Stomach (tissue), 8 donors: ENCODE measurements at regions not wholly inside any gene's neighbourhood (a gene's known extent, or its start where the extent isn't known, plus 50 kb on each side); places are given as distances from the start of the nearest gene placed in this dataset.

Source experiments
- DNase-seq, 2 donors: peaks; one replicate each; pipeline versions ENCODE4 v3.0.0 to v3.0.0-alpha.2; 2013 to 2019
- H3K27ac ChIP-seq, 5 donors: fragments of 200-600 bp in 4 of 5; sonication (generic) in 4 of 5; one replicate each; pipeline ENCODE4 v1.5.1; 2013 to 2019; ENCODE audit warnings: mild to moderate bottlenecking in 1 of 5, moderate library complexity in 1 of 5
- H3K27me3 ChIP-seq, 3 donors: fragments of 200-600 bp; sonication (generic); one replicate each; pipeline ENCODE4 v1.5.1; 2017 to 2019; ENCODE audit warnings: mixed run types in 1 of 3
- H3K36me3 ChIP-seq, 4 donors: fragments of 200-600 bp; sonication (generic); 1 replicate in 3 of 4; 2 replicates in 1 of 4; pipeline ENCODE4 v1.5.1; 2016 to 2019
- H3K4me1 ChIP-seq, 4 donors: fragments of 200-600 bp; sonication (generic); one replicate each; pipeline ENCODE4 v1.5.1; 2016 to 2019
- H3K4me3 ChIP-seq, 4 donors: fragments of 200-600 bp; sonication (generic) in 3 of 4; one replicate each; pipeline ENCODE4 v1.5.1; 2016 to 2019; ENCODE audit warnings: mild to moderate bottlenecking in 1 of 4
- H3K9me3 ChIP-seq, 4 donors: fragments of 200-600 bp; sonication (generic); one replicate each; pipeline ENCODE4 v1.5.1; 2016 to 2019
- EP300 ChIP-seq: sonication (generic); formaldehyde crosslinking; IDR thresholded peaks from one replicate; pipeline ENCODE4 v1.6.1; 2017; ENCODE audit warnings: antibody characterized with exemption
- POLR2A ChIP-seq, 4 donors: fragments of 450-650 bp; IDR thresholded peaks; one replicate each; pipeline ENCODE4 v1.6.1; 2016; ENCODE audit warnings: antibody characterized with exemption in 4 of 4, control low read depth in 2 of 4, mild to moderate bottlenecking in 1 of 4, moderate library complexity in 1 of 4
- POLR2AphosphoS5 ChIP-seq, 3 donors: sonication (generic); formaldehyde crosslinking; IDR thresholded peaks; one replicate each; pipeline ENCODE4 v1.6.1; 2016; ENCODE audit warnings: antibody characterized with exemption in 3 of 3
- WGBS, 5 donors: extraction: QIAGEN DNeasy Blood & Tissue Kit in 3 of 5; methylation state at CpG; one replicate each; pipeline versions ENCODE4 v1.1.5 to v1.1.7; 2013 to 2018; 5-methylcytosine and 5-hydroxymethylcytosine counted together
- intact Hi-C: fragments of 100-400 bp; cut with DNase I; formaldehyde crosslinking; loops from one replicate; pipeline ENCODE4 v1.15.1; 2023; ENCODE audit warnings: low total_unique reads
- TF ChIP-seq, protein P1 (sequence below), 7 experiments: fragments of 450-650 bp in 4 of 7; fragments of 200-600 bp in 3 of 7; sonication (generic) in 3 of 7; IDR thresholded peaks; one replicate each; pipeline ENCODE4 v1.5.1; 2016 to 2019; ENCODE audit warnings: antibody characterized with exemption in 7 of 7, control low read depth in 2 of 7, mild to moderate bottlenecking in 1 of 7
- donor health status: healthy with polysubstance abuse.
- donor health status: Bipolar disorder and iron deficiency.
- donor health status: healthy.

DNA sequence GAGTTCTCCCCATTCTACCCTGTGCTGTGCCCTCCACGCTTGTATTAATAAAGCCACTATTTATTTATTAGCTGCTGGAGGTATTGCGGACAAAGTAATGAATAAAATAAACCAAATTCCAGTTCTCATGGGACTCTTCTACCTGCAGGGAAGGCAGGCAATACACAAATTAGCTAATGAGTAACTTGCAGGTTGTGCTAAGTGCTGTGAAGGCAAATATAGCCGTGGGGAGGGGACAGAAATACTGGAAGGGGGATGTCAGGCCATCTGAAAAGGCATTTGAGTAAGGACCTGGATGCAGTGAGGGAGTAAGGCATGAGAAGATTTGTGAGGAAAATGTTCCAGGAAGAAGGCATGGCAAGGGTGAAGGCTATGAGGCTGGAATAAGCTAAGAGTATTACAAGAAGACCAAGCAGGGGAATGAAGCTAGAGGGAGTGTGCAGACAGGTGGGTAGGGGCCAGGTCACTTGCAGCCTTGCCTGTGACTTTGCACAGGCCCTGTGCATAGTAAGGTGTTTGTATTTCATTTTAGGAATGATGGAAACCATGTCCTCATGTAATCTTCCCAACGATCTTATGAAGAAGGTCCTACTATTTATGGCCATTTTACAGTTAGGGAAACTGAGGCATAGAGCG, 167.5 kb downstream of the PTPN11 start:
- DNase-seq, result no peak
- no peak overlapping the region for H3K27ac ChIP-seq
- no peaks in the 10 kb centered on the region for H3K4me1 ChIP-seq
- TF ChIP-seq, protein P1, sequence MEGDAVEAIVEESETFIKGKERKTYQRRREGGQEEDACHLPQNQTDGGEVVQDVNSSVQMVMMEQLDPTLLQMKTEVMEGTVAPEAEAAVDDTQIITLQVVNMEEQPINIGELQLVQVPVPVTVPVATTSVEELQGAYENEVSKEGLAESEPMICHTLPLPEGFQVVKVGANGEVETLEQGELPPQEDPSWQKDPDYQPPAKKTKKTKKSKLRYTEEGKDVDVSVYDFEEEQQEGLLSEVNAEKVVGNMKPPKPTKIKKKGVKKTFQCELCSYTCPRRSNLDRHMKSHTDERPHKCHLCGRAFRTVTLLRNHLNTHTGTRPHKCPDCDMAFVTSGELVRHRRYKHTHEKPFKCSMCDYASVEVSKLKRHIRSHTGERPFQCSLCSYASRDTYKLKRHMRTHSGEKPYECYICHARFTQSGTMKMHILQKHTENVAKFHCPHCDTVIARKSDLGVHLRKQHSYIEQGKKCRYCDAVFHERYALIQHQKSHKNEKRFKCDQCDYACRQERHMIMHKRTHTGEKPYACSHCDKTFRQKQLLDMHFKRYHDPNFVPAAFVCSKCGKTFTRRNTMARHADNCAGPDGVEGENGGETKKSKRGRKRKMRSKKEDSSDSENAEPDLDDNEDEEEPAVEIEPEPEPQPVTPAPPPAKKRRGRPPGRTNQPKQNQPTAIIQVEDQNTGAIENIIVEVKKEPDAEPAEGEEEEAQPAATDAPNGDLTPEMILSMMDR (IDR thresholded peaks at IDR 0.05), result no peak
- TF ChIP-seq POLR2A (IDR thresholded peaks at IDR 0.05) (no peak), EP300 (no peak), POLR2AphosphoS5 (IDR thresholded peaks at IDR 0.05) (no peak)
- peaks cover 0 to 17% (median 3%) of the 10 kb centered on the region in 3 donors for H3K27me3 ChIP-seq
- intact Hi-C loops, result no loop called here
- H3K4me3 ChIP-seq, result no peak overlapping the region
- peaks cover 0 to 4% (median 2%) of the 10 kb centered on the region in 4 donors for H3K9me3 ChIP-seq
- H3K36me3 ChIP-seq, result no peaks in the 10 kb centered on the region
- 54 to 69% (median 59%) methylated on average over 5 of the region's 5 CpGs for WGBS, 5 donors

DNA sequence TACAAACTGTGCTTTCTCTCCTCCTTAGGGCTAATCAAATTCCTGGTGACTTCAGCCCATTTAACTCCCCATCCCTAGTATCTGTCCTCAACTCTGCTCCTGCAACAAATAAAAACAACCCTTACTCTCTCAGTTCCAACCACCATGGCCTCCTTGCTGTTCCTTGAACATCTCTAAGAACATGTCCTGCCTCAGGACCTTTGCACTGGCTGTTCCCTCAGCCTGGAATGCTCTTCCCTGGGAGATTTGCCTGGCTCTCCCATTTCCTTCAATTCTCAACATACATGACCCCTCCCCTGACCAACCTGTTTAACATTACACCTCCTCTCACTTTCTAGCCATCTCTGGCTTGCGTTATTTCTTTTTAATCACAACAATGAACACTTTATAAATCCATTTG, 170.5 kb downstream of the PTPN11 start:
- no peaks in the 10 kb centered on the region for H3K36me3 ChIP-seq
- no peak overlapping the region for H3K4me3 ChIP-seq
- WGBS, 5 donors, result 89 to 97% (median 93%) methylated on average over 1 of the region's 1 CpG
- H3K27me3 ChIP-seq, result peaks cover 0 to 8% (median 3%) of the 10 kb centered on the region in 3 donors
- no peaks in the 10 kb centered on the region for H3K4me1 ChIP-seq
- peaks cover 0 to 17% (median 3%) of the 10 kb centered on the region in 4 donors for H3K9me3 ChIP-seq
- H3K27ac ChIP-seq, result no peak overlapping the region
- no peak for DNase-seq
- intact Hi-C loops, result no loop called here
- TF ChIP-seq, protein P1 (IDR thresholded peaks at IDR 0.05), result no peak
- TF ChIP-seq POLR2A (IDR thresholded peaks at IDR 0.05) (no peak), POLR2AphosphoS5 (IDR thresholded peaks at IDR 0.05) (no peak), EP300 (no peak)

GRCh38 chr12:112590281-112590680, 171.5 kb downstream of the PTPN11 start:
- intact Hi-C loops, result no loop called here
- no peaks in the 10 kb centered on the region for H3K36me3 ChIP-seq
- no peak overlapping the region for H3K4me3 ChIP-seq
- TF ChIP-seq POLR2A (IDR thresholded peaks at IDR 0.05), result no peak
- TF ChIP-seq, protein P1 (IDR thresholded peaks at IDR 0.05), result no peak
- no peak for TF ChIP-seq EP300
- no peak for TF ChIP-seq POLR2AphosphoS5 (IDR thresholded peaks at IDR 0.05)
- no peaks in the 10 kb centered on the region for H3K4me1 ChIP-seq
- WGBS, 5 donors, result 23 to 36% (median 30%) methylated on average over 3 of the region's 3 CpGs
- no peaks in the 10 kb centered on the region for H3K27me3 ChIP-seq
- H3K9me3 ChIP-seq, result peaks cover 0 to 17% (median 3%) of the 10 kb centered on the region in 4 donors
- no peak for DNase-seq
- H3K27ac ChIP-seq, result no peak overlapping the region

- Histone ChIP-seq H3K4me1 (no peaks in the 10 kb centered on the region), H3K36me3 (no peaks in the 10 kb centered on the region), H3K9me3 (peaks cover 0 to 17% (median 3%) of the 10 kb centered on the region in 4 donors), H3K27ac (no peak overlapping the region), H3K27me3 (no peaks in the 10 kb centered on the region), H3K4me3 (no peak overlapping the region)
- DNase-seq, result no peak
- intact Hi-C loops, result no loop called here
- TF ChIP-seq POLR2AphosphoS5 (IDR thresholded peaks at IDR 0.05) (no peak), POLR2A (IDR thresholded peaks at IDR 0.05) (no peak), EP300 (no peak)
- TF ChIP-seq, protein P1 (IDR thresholded peaks at IDR 0.05), result no peak
- 60 to 69% (median 64%) methylated on average over 5 of the region's 5 CpGs for WGBS, 5 donors
These were observed 172.7 kb downstream of the PTPN11 start for GRCh38 chr12:112591488-112591887.
